ENCODE measurements at regions not wholly inside any gene's neighbourhood (a gene's known extent, or its start where the extent isn't known, plus 50 kb on each side); places are given as distances from the start of the nearest gene placed in this dataset.

- TF ChIP-seq MYC (IDR thresholded peaks at IDR 0.05; ENCODE audit: low read depth, low read length) (no peak), CTCF (IDR thresholded peaks at IDR 0.05; ENCODE audit: extremely low read depth in 1 of 2, insufficient read depth in 1 of 2, low read depth in 1 of 2, low read length in 2 of 2) (no peak), MAX (IDR thresholded peaks at IDR 0.05; ENCODE audit: insufficient read depth, insufficient read length) (no peak), POLR2A (IDR thresholded peaks at IDR 0.05; ENCODE audit: low read depth, low read length) (no peak), EZH2 (IDR thresholded peaks at IDR 0.05; ENCODE audit: borderline replicate concordance, low read depth, low read length, severe bottlenecking) (no peak), POLR2AphosphoS5 (IDR thresholded peaks at IDR 0.05; ENCODE audit: insufficient read depth, low read depth, low read length) (no peak), GATA2 (IDR thresholded peaks at IDR 0.05; ENCODE audit: insufficient read depth, insufficient read length, low read depth, low read length) (no peak), JUN (IDR thresholded peaks at IDR 0.05; ENCODE audit: borderline replicate concordance, insufficient read depth, insufficient read length, low read depth) (no peak), FOS (IDR thresholded peaks at IDR 0.05; ENCODE audit: borderline replicate concordance, insufficient read depth, low read length) (no peak)
Observed at GRCh38 chr11:80911666-80912065, 1470.8 kb upstream of the TENM4 start.
